Fibroblast of the aortic adventitia (primary cell): ENCODE measurements at regions not wholly inside any gene's neighbourhood (a gene's known extent, or its start where the extent isn't known, plus 50 kb on each side); places are given as distances from the start of the nearest gene placed in this dataset.

Experiments
- DNase-seq: peaks from one replicate; pipeline ENCODE4 v3.0.0-alpha.2; 2010; ENCODE audit warnings: low read depth
- H3K4me3 ChIP-seq: 2 replicates; pipeline ENCODE4 v1.5.1; 2011; ENCODE audit warnings: low read depth, mild to moderate bottlenecking, control low read depth, low read length, moderate library complexity
- CTCF ChIP-seq: IDR thresholded peaks from 2 replicates; pipeline ENCODE4 v1.5.1; 2011; ENCODE audit warnings: mild to moderate bottlenecking, low read length, control low read depth, inconsistent platforms; ENCODE audit not compliant: insufficient read depth

- TF ChIP-seq CTCF = no peak
- DNase-seq = no peak
- H3K4me3 ChIP-seq = no peak overlapping the region
Measured at GRCh38 chr9:87327575-87328125, 170.0 kb upstream of the DAPK1 start.

- no peak for DNase-seq
- TF ChIP-seq CTCF = no peak
- no peak overlapping the region for H3K4me3 ChIP-seq
Measured at GRCh38 chr9:87333802-87334201, 163.9 kb upstream of the DAPK1 start.

GRCh38 chr9:87334366-87334765, 163.3 kb upstream of the DAPK1 start:
- DNase-seq = no peak
- no peak for TF ChIP-seq CTCF
- no peak overlapping the region for H3K4me3 ChIP-seq

- DNase-seq = peak; percentile 28
- no peak overlapping the region for H3K4me3 ChIP-seq
Measured at GRCh38 chr9:87336407-87336806, 161.3 kb upstream of the DAPK1 start.

GRCh38 chr9:87336914-87337333, 160.7 kb upstream of the DAPK1 start:
- H3K4me3 ChIP-seq = peak overlapping the region; percentile 58
- peak; percentile 59 for TF ChIP-seq CTCF

More at GRCh38 chr9:87336407-87336806, 161.3 kb upstream of the DAPK1 start:
- TF ChIP-seq CTCF = peak; percentile 41

GRCh38 chr9:87337335-87338087, 160.2 kb upstream of the DAPK1 start:
- peak; percentile 52 for DNase-seq
- TF ChIP-seq CTCF = no peak
- H3K4me3 ChIP-seq = peak overlapping the region; percentile 58

More at GRCh38 chr9:87336914-87337333, 160.7 kb upstream of the DAPK1 start:
- DNase-seq = peak; percentile 92
